Body of pancreas (tissue), 4 donors: ENCODE measurements at regions not wholly inside any gene's neighbourhood (a gene's known extent, or its start where the extent isn't known, plus 50 kb on each side); places are given as distances from the start of the nearest gene placed in this dataset.

Experiments
- ATAC-seq: fragments of 150-250 bp; one replicate; pipeline ENCODE4 v1.9.1; 2016
- DNase-seq, 4 donors: peaks; one replicate each; pipeline ENCODE4 v3.0.0-alpha.2; 2019
- H3K27ac ChIP-seq, 4 donors: fragments of 200-600 bp; sonication (generic); 1 replicate in 3 of 4; 2 replicates in 1 of 4; pipeline versions ENCODE4 v1.5.1 to v1.6.1; 2016 to 2019; ENCODE audit warnings: mild to moderate bottlenecking in 1 of 4, mixed read lengths in 1 of 4, moderate library complexity in 1 of 4
- H3K27me3 ChIP-seq, 2 donors: fragments of 200-600 bp; sonication (generic); one replicate each; pipeline ENCODE4 v1.6.0; 2016; ENCODE audit warnings: mild to moderate bottlenecking in 1 of 2
- H3K36me3 ChIP-seq, 2 donors: fragments of 200-600 bp; sonication (generic); replicated peaks in 1 of 2; 2 replicates each; pipeline ENCODE4 v1.5.1; 2016; ENCODE audit warnings: low read depth in 2 of 2; ENCODE audit not compliant: insufficient read depth in 1 of 2
- H3K4me1 ChIP-seq: fragments of 200-600 bp; sonication (generic); one replicate; pipeline ENCODE4 v1.6.0; 2016
- H3K4me3 ChIP-seq, 2 donors: fragments of 200-600 bp; sonication (generic); 1 replicate in 1 of 2; 2 replicates in 1 of 2; pipeline ENCODE4 v1.5.1; 2016 to 2019
- H3K9me3 ChIP-seq, 3 donors: fragments of 200-600 bp; sonication (generic); 1 replicate in 2 of 3; 2 replicates in 1 of 3; pipeline ENCODE4 v1.5.1; 2016
- POLR2A ChIP-seq, 3 donors: fragments of 450-650 bp; IDR thresholded peaks; one replicate each; pipeline ENCODE4 v1.6.1; 2016; ENCODE audit warnings: antibody characterized with exemption in 3 of 3, mild to moderate bottlenecking in 2 of 3
- WGBS, 2 donors: methylation state at CpG; one replicate each; pipeline ENCODE4 v1.1.5; 2017; 5-methylcytosine and 5-hydroxymethylcytosine counted together
- intact Hi-C: fragments of 100-400 bp; cut with DNase I; formaldehyde crosslinking; loops from one replicate; pipeline ENCODE4 v1.15.1; 2023
- TF ChIP-seq, protein P1 (sequence below), 7 experiments: fragments of 450-650 bp in 4 of 7; fragments of 200-600 bp in 3 of 7; sonication (generic) in 3 of 7; IDR thresholded peaks; one replicate each; pipeline ENCODE4 v1.5.1; 2016 to 2019; ENCODE audit warnings: antibody characterized with exemption in 7 of 7

- peaks cover 5% of the 10 kb centered on the region for H3K4me1 ChIP-seq
- ATAC-seq (no peak), DNase-seq (no peak)
- no peaks in the 10 kb centered on the region for H3K9me3 ChIP-seq
- no peaks in the 10 kb centered on the region for H3K27me3 ChIP-seq
- no peak overlapping the region for H3K4me3 ChIP-seq
- H3K36me3 ChIP-seq: no peaks in the 10 kb centered on the region
- no peak for TF ChIP-seq POLR2A (IDR thresholded peaks at IDR 0.05)
- TF ChIP-seq, protein P1, sequence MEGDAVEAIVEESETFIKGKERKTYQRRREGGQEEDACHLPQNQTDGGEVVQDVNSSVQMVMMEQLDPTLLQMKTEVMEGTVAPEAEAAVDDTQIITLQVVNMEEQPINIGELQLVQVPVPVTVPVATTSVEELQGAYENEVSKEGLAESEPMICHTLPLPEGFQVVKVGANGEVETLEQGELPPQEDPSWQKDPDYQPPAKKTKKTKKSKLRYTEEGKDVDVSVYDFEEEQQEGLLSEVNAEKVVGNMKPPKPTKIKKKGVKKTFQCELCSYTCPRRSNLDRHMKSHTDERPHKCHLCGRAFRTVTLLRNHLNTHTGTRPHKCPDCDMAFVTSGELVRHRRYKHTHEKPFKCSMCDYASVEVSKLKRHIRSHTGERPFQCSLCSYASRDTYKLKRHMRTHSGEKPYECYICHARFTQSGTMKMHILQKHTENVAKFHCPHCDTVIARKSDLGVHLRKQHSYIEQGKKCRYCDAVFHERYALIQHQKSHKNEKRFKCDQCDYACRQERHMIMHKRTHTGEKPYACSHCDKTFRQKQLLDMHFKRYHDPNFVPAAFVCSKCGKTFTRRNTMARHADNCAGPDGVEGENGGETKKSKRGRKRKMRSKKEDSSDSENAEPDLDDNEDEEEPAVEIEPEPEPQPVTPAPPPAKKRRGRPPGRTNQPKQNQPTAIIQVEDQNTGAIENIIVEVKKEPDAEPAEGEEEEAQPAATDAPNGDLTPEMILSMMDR (IDR thresholded peaks at IDR 0.05): no peak
- no peak overlapping the region for H3K27ac ChIP-seq
- intact Hi-C loops: no loop called here
Measured at GRCh38 chr2:16478434-16479210, 187.0 kb downstream of the CYRIA start.

- H3K27ac ChIP-seq: no peak overlapping the region
- TF ChIP-seq, protein P1 (IDR thresholded peaks at IDR 0.05): no peak
- no peak for TF ChIP-seq POLR2A (IDR thresholded peaks at IDR 0.05)
- H3K4me3 ChIP-seq: no peak overlapping the region
- peaks cover 5% of the 10 kb centered on the region for H3K4me1 ChIP-seq
- DNase-seq (no peak), ATAC-seq (no peak)
- H3K27me3 ChIP-seq: no peaks in the 10 kb centered on the region
- intact Hi-C loops: no loop called here
- no peaks in the 10 kb centered on the region for H3K9me3 ChIP-seq
- H3K36me3 ChIP-seq: no peaks in the 10 kb centered on the region
Measured at GRCh38 chr2:16477648-16478047, 188.0 kb downstream of the CYRIA start.

GRCh38 chr2:16476866-16477265 is 188.8 kb downstream of the CYRIA start:
- intact Hi-C loops: no loop called here
- DNase-seq (no peak), ATAC-seq (no peak)
- TF ChIP-seq POLR2A (IDR thresholded peaks at IDR 0.05): no peak
- TF ChIP-seq, protein P1 (IDR thresholded peaks at IDR 0.05): no peak
- Histone ChIP-seq H3K27ac (no peak overlapping the region), H3K4me3 (no peak overlapping the region), H3K27me3 (no peaks in the 10 kb centered on the region), H3K9me3 (no peaks in the 10 kb centered on the region), H3K36me3 (no peaks in the 10 kb centered on the region), H3K4me1 (peaks cover 5% of the 10 kb centered on the region)
- WGBS, 2 donors: 34 to 41% methylated on average over 2 of the region's 2 CpGs

GRCh38 chr2:16475986-16476567 is 189.6 kb downstream of the CYRIA start:
- Histone ChIP-seq H3K9me3 (no peaks in the 10 kb centered on the region), H3K27ac (no peak overlapping the region), H3K36me3 (no peaks in the 10 kb centered on the region), H3K27me3 (no peaks in the 10 kb centered on the region), H3K4me3 (no peak overlapping the region), H3K4me1 (peaks cover 5% of the 10 kb centered on the region)
- DNase-seq (no peak), ATAC-seq (no peak)
- 71 to 86% methylated on average over 1 of the region's 1 CpG for WGBS, 2 donors
- TF ChIP-seq POLR2A (IDR thresholded peaks at IDR 0.05): no peak
- TF ChIP-seq, protein P1 (IDR thresholded peaks at IDR 0.05): no peak
- intact Hi-C loops: no loop called here

GRCh38 chr2:16475586-16475985 is 190.0 kb downstream of the CYRIA start:
- no peaks in the 10 kb centered on the region for H3K27me3 ChIP-seq
- no peak overlapping the region for H3K27ac ChIP-seq
- intact Hi-C loops: no loop called here
- ATAC-seq (no peak), DNase-seq (no peak)
- peaks cover 5% of the 10 kb centered on the region for H3K4me1 ChIP-seq
- no peak for TF ChIP-seq POLR2A (IDR thresholded peaks at IDR 0.05)
- TF ChIP-seq, protein P1 (IDR thresholded peaks at IDR 0.05): no peak
- WGBS, 2 donors: 83 to 92% methylated on average over 4 of the region's 4 CpGs
- H3K9me3 ChIP-seq: no peaks in the 10 kb centered on the region
- H3K36me3 ChIP-seq: no peaks in the 10 kb centered on the region
- H3K4me3 ChIP-seq: no peak overlapping the region
